HepG2 (cell line): ENCODE measurements at regions not wholly inside any gene's neighbourhood (a gene's known extent, or its start where the extent isn't known, plus 50 kb on each side); places are given as distances from the start of the nearest gene placed in this dataset.

ENCODE experiments used
- ATAC-seq: fragments of 200-7000 bp; cut with Tn5 transposase; 3 replicates; pipeline ENCODE4 v1.9.1; 2020; ENCODE audit warnings: mild to moderate bottlenecking, moderate library complexity
- BruUV-seq: library from RNA; stranded (reverse); fragments of 400-500 nt; replicated peaks from 2 replicates; lab custom pipeline; 2021; lab: Mats Ljungman, UMichigan
- CTCF ChIA-PET: fragments of 300-600 bp; formaldehyde crosslinking; extraction: SDS; loops from one replicate; lab custom pipeline; 2021; ENCODE audit warnings: low total read pairs, inconsistent platforms, low intra/inter-chr PET ratio; lab: Yijun Ruan, JAX
- POLR2A ChIA-PET: fragments of 350-600 bp; sonication (Branson Sonifier 250); formaldehyde crosslinking; loops from one replicate; lab custom pipeline; 2020; ENCODE audit warnings: antibody characterized with exemption, inconsistent platforms; lab: Yijun Ruan, JAX
- DNase-seq: peaks from one replicate; pipeline ENCODE4 v3.0.0-alpha.2; 2015; ENCODE audit warnings: low spot score
- FAIRE-seq: peaks from 3 replicates; lab custom pipeline; 2011; peaks lifted over from hg19 to GRCh38; lab: Jason Lieb, UNC
- H2AFZ ChIP-seq: one replicate; pipeline ENCODE4 v1.6.1; 2011; ENCODE audit warnings: low read length, inconsistent platforms
- H3K27ac ChIP-seq: fragments of 300-600 bp; 3 replicates; pipeline ENCODE4 v1.8.0; 2011; ENCODE audit warnings: mixed run types, mild to moderate bottlenecking, mixed read lengths, low read length, inconsistent platforms; ENCODE audit not compliant: insufficient read depth; ENCODE audit errors: extremely low read length
- H3K27me3 ChIP-seq, 2 experiments: fragments of 200-600 bp in 1 of 2; 2 replicates in 1 of 2; 3 replicates in 1 of 2; pipeline versions ENCODE4 v1.6.0 to v1.8.0; 2011; ENCODE audit warnings: low read length in 2 of 2, mild to moderate bottlenecking in 2 of 2, moderate library complexity in 2 of 2, inconsistent platforms in 1 of 2; ENCODE audit not compliant: insufficient read depth in 2 of 2, control insufficient read depth in 1 of 2
- H3K36me3 ChIP-seq, 2 experiments: fragments of 200-600 bp in 1 of 2; replicated peaks in 1 of 2; 2 replicates in 1 of 2; 3 replicates in 1 of 2; pipeline versions ENCODE4 v1.5.1 to v1.8.0; 2011; ENCODE audit warnings: low read length in 2 of 2, inconsistent platforms in 1 of 2; ENCODE audit not compliant: insufficient read depth in 2 of 2, control insufficient read depth in 1 of 2
- H3K4me1 ChIP-seq: 2 replicates; pipeline ENCODE4 v1.5.1; 2012; ENCODE audit warnings: low read length, inconsistent platforms; ENCODE audit not compliant: insufficient read depth
- H3K4me2 ChIP-seq: 2 replicates; pipeline ENCODE4 v1.6.0; 2011; ENCODE audit warnings: low read depth, low read length, inconsistent platforms
- H3K4me3 ChIP-seq, 3 experiments: fragments of 200-600 bp in 1 of 3; sonication (generic), shearing (Covaris generic) in 1 of 3; replicated peaks in 1 of 3; 2 replicates each; pipeline ENCODE4 v1.5.1; 2011 to 2016; ENCODE audit warnings: low read length in 3 of 3, inconsistent platforms in 2 of 3, low read depth in 2 of 3, mild to moderate bottlenecking in 2 of 3, control low read depth in 1 of 3, mixed read lengths in 1 of 3; ENCODE audit not compliant: insufficient read depth in 1 of 3
- H3K79me2 ChIP-seq: one replicate; pipeline ENCODE4 v1.6.1; 2011; ENCODE audit warnings: low read length, inconsistent platforms; ENCODE audit not compliant: insufficient read depth
- H3K9ac ChIP-seq: 2 replicates; pipeline ENCODE4 v1.6.0; 2011; ENCODE audit warnings: mild to moderate bottlenecking, low read depth, low read length, inconsistent platforms; ENCODE audit not compliant: insufficient read depth
- H3K9me3 ChIP-seq: 2 replicates; pipeline ENCODE4 v1.5.1; 2012; ENCODE audit warnings: mild to moderate bottlenecking, low read length
- H4K20me1 ChIP-seq: 2 replicates; pipeline ENCODE4 v1.6.0; 2011; ENCODE audit warnings: inconsistent platforms, mild to moderate bottlenecking, low read length, moderate library complexity; ENCODE audit not compliant: insufficient read depth
- E2F2 ChIP-seq: sonication (generic); formaldehyde crosslinking; IDR thresholded peaks from 2 replicates; pipeline ENCODE4 v1.4.0; 2020; ENCODE audit warnings: missing genetic modification reagents, borderline replicate concordance
- MAFF ChIP-seq: IDR thresholded peaks from 2 replicates; pipeline ENCODE4 v1.6.1; 2011; ENCODE audit warnings: low read depth, low read length, improper control_type of control experiment
- NFKBIZ ChIP-seq: IDR thresholded peaks from 2 replicates; pipeline ENCODE4 v1.6.1; 2018; ENCODE audit warnings: missing genetic modification reagents, missing compliant biosample characterization
- PATZ1 ChIP-seq: sonication (generic); formaldehyde crosslinking; IDR thresholded peaks from 2 replicates; pipeline ENCODE4 v1.4.0; 2020; ENCODE audit warnings: missing genetic modification reagents
- THAP8 ChIP-seq: sonication (generic); formaldehyde crosslinking; IDR thresholded peaks from 2 replicates; pipeline ENCODE4 v1.5.1; 2020; ENCODE audit warnings: missing genetic modification reagents, mild to moderate bottlenecking, borderline replicate concordance
- ZFP90 ChIP-seq: sonication (generic); formaldehyde crosslinking; IDR thresholded peaks from 2 replicates; pipeline ENCODE4 v1.8.0; 2022; ENCODE audit warnings: missing genetic modification reagents, mild to moderate bottlenecking, inconsistent platforms, borderline replicate concordance
- ZNF367 ChIP-seq: sonication (generic); formaldehyde crosslinking; IDR thresholded peaks from 2 replicates; pipeline ENCODE4 v1.4.0; 2020; ENCODE audit warnings: missing genetic modification reagents, borderline replicate concordance
- ZNF691 ChIP-seq: sonication (generic); formaldehyde crosslinking; IDR thresholded peaks from 2 replicates; pipeline ENCODE4 v1.4.0; 2020; ENCODE audit warnings: missing genetic modification reagents, low read depth, mild to moderate bottlenecking, borderline replicate concordance
- ZNF800 ChIP-seq: sonication (generic); formaldehyde crosslinking; IDR thresholded peaks from 2 replicates; pipeline ENCODE4 v1.4.0; 2020; ENCODE audit warnings: missing genetic modification reagents
- WGBS: methylation state at CpG from one replicate; pipeline ENCODE4 v1.1.6; 2017; ENCODE audit warnings: low lambda C conversion rate; 5-methylcytosine and 5-hydroxymethylcytosine counted together
- in situ Hi-C: cut with HindIII; loops from 2 replicates; pipeline ENCODE4 v1.10.0; 2017; ENCODE audit warnings: low pct_unique_long_range_greater_than_20kb; ENCODE audit not compliant: extremely low pct_ligation_motif_present
- intact Hi-C: fragments of 100-400 bp; cut with micrococcal nuclease; formaldehyde crosslinking; loops from one replicate; pipeline ENCODE4 v1.10.0; 2022; ENCODE audit not compliant: unreplicated experiment

- Histone ChIP-seq H3K36me3 (no peaks in the 10 kb centered on the region), H3K4me1 (no peaks in the 10 kb centered on the region), H2AFZ (no peak overlapping the region), H3K4me2 (no peak overlapping the region), H3K27ac (no peak overlapping the region), H3K27me3 (no peaks in the 10 kb centered on the region), H3K9me3 (no peaks in the 10 kb centered on the region), H4K20me1 (no peaks in the 10 kb centered on the region), H3K79me2 (no peaks in the 10 kb centered on the region), H3K9ac (no peak overlapping the region), H3K4me3 (no peak overlapping the region)
- DNase-seq (no peak), FAIRE-seq (no peak), ATAC-seq (no peak)
- in situ Hi-C loops (no loop called here), intact Hi-C loops (no loop called here)
- TF ChIP-seq THAP8 (CRISPR knock-in tag) (no peak), E2F2 (CRISPR knock-in tag) (no peak), ZNF691 (no peak), ZNF367 (CRISPR knock-in tag) (no peak), MAFF (no peak), ZNF800 (CRISPR knock-in tag) (no peak), ZFP90 (CRISPR knock-in tag) (no peak), NFKBIZ (CRISPR knock-in tag) (no peak), PATZ1 (CRISPR knock-in tag) (no peak)
- 5% methylated on average over 3 of the region's 3 CpGs for WGBS
- CTCF ChIA-PET: no interaction called here
- no TSS peak for BruUV-seq
- POLR2A ChIA-PET: no interaction called here
Observed at GRCh38 chr6:71523548-71523947, 234.9 kb downstream of the OGFRL1 start.
